Left ventricle myocardium inferior (tissue), 1 donor: ENCODE measurements at regions not wholly inside any gene's neighbourhood (a gene's known extent, or its start where the extent isn't known, plus 50 kb on each side); places are given as distances from the start of the nearest gene placed in this dataset.

Experiments used
- DNase-seq: peaks from one replicate; pipeline ENCODE4 v3.0.0-alpha.2; 2020
- H3K27ac ChIP-seq: fragments of 200-600 bp; replicated peaks from 2 replicates; pipeline ENCODE4 v1.8.0; 2021
- H3K27me3 ChIP-seq: fragments of 200-600 bp; 2 replicates; pipeline ENCODE4 v1.8.0; 2021; ENCODE audit warnings: low read depth
- H3K36me3 ChIP-seq: fragments of 200-600 bp; 2 replicates; pipeline ENCODE4 v1.8.0; 2021
- H3K4me1 ChIP-seq: fragments of 200-600 bp; 2 replicates; pipeline ENCODE4 v1.8.0; 2021
- H3K4me3 ChIP-seq: fragments of 200-600 bp; 2 replicates; pipeline ENCODE4 v1.8.0; 2021; ENCODE audit warnings: mild to moderate bottlenecking, moderate library complexity
- H3K9me3 ChIP-seq: fragments of 200-600 bp; replicated peaks from 2 replicates; pipeline ENCODE4 v1.8.0; 2021
- intact Hi-C: fragments of 100-400 bp; cut with micrococcal nuclease; formaldehyde crosslinking; loops from one replicate; pipeline ENCODE4 v1.11.0; 2022
- TF ChIP-seq, protein P1 (sequence below): fragments of 200-600 bp; IDR thresholded peaks from 2 replicates; pipeline ENCODE4 v1.8.0; 2021; ENCODE audit warnings: antibody characterized with exemption, mild to moderate bottlenecking, borderline replicate concordance
- donor health status: DM: no; HTN: yes; CAD: no; lungs with severe emphysema.

DNA sequence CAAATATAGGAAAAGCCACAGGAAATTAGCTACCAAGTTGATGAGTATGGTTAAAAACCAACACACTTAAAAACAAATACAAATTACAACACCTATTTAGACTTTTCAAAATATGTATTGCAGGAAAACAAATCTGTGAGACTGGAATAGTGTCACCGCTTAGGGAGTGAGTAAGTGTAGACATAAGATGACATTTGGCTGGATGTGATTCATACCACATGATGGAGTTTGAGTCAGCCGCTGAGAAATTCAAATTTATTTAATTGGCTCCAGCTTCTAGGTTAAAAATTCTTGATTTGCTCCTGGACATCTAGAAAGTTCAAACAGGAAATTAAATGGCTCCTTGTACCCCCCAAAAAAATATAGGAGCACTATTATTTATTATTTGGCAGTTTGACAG is 531.7 kb downstream of the SLITRK1 start:
- Histone ChIP-seq H3K9me3 (no peaks in the 10 kb centered on the region), H3K36me3 (no peaks in the 10 kb centered on the region), H3K4me1 (no peaks in the 10 kb centered on the region), H3K4me3 (no peak overlapping the region), H3K27ac (no peak overlapping the region), H3K27me3 (no peaks in the 10 kb centered on the region)
- DNase-seq, result no peak
- intact Hi-C loops, result no loop called here
- TF ChIP-seq, protein P1, sequence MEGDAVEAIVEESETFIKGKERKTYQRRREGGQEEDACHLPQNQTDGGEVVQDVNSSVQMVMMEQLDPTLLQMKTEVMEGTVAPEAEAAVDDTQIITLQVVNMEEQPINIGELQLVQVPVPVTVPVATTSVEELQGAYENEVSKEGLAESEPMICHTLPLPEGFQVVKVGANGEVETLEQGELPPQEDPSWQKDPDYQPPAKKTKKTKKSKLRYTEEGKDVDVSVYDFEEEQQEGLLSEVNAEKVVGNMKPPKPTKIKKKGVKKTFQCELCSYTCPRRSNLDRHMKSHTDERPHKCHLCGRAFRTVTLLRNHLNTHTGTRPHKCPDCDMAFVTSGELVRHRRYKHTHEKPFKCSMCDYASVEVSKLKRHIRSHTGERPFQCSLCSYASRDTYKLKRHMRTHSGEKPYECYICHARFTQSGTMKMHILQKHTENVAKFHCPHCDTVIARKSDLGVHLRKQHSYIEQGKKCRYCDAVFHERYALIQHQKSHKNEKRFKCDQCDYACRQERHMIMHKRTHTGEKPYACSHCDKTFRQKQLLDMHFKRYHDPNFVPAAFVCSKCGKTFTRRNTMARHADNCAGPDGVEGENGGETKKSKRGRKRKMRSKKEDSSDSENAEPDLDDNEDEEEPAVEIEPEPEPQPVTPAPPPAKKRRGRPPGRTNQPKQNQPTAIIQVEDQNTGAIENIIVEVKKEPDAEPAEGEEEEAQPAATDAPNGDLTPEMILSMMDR, result no peak

DNA sequence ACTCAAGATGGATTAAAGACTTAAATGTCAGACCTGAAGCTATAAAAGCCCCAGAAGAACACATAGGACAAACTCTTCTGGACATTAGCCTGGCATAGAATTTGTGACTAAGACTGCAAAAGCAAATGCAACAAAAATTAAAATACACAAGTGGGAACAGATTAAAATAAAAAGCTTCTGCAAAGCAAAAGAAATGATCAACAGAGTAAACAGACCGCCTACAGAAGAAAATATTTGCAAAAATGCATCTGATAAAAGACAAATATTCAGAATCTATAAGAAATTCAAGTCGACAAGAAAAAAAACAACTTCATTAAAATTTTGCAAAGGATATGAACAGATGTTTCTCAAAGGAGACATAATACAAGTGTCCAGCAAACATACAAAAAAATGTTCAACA is 537.8 kb downstream of the SLITRK1 start:
- TF ChIP-seq, protein P1, result no peak
- Histone ChIP-seq H3K9me3 (peaks cover 12% of the 10 kb centered on the region), H3K27ac (no peak overlapping the region), H3K27me3 (no peaks in the 10 kb centered on the region), H3K4me3 (no peak overlapping the region), H3K4me1 (no peaks in the 10 kb centered on the region), H3K36me3 (no peaks in the 10 kb centered on the region)
- intact Hi-C loops, result no loop called here
- no peak for DNase-seq

DNA sequence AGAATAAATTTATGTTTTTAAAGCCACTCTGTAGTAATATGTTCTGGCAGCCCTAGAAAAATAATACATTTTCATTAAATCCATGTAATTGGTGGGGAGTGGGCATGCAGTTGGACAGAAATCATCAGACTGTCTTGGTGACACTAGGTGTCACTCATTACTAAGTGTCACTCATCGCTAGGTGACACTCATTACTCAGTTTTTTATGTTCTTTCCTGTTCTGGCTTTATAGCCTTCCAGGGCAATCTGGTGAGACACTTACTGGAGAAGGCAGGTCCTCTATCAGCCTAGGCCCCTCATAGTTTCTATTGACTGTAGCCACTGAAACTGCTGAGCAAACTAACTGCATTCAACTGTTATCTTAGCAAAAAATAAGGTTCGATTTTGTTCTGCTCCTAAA is 542.1 kb downstream of the SLITRK1 start:
- Histone ChIP-seq H3K9me3 (peaks cover 12% of the 10 kb centered on the region), H3K27ac (no peak overlapping the region), H3K27me3 (no peaks in the 10 kb centered on the region), H3K4me3 (no peak overlapping the region), H3K36me3 (no peaks in the 10 kb centered on the region), H3K4me1 (no peaks in the 10 kb centered on the region)
- DNase-seq, result no peak
- TF ChIP-seq, protein P1, result no peak
- intact Hi-C loops, result no loop called here

DNA sequence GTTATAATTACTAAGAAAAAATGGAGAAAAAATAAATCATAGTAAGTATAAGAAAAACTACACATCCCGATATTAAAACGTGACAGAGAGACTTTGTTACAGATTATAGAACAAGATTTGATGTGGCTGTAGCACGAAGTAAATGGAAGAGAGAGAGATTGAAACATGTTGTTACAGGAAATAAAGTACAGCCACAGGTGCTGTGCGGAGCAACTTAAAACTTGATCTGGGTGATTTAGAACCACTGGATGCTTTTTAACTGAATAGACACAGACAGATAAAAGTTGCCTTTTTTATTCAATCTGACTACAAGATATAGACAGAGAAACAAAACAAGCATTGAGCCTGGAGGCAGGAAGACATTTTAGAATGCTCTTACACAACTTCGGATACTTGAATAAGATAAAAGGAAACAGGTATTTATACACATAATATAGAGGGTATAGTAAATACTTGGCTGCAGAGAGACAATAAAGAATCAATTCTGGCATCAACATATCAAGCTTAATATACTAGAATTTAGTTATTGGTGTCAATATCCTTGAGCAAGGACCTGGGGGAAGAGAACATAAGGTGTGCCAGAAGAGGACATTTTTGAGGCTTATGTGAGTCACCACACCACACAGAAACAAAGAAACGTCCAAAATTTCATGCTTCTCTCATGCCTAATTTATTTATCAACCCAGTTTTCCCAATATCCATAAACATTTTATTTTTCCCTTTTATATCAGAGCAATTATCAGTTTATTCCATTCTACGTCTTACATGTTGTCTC is 548.5 kb downstream of the SLITRK1 start:
- H3K4me1 ChIP-seq, result no peaks in the 10 kb centered on the region
- no peak overlapping the region for H3K27ac ChIP-seq
- no peak overlapping the region for H3K4me3 ChIP-seq
- TF ChIP-seq, protein P1, result no peak
- H3K36me3 ChIP-seq, result no peaks in the 10 kb centered on the region
- intact Hi-C loops, result no loop called here
- DNase-seq, result no peak
- no peaks in the 10 kb centered on the region for H3K27me3 ChIP-seq
- peaks cover 21% of the 10 kb centered on the region for H3K9me3 ChIP-seq

DNA sequence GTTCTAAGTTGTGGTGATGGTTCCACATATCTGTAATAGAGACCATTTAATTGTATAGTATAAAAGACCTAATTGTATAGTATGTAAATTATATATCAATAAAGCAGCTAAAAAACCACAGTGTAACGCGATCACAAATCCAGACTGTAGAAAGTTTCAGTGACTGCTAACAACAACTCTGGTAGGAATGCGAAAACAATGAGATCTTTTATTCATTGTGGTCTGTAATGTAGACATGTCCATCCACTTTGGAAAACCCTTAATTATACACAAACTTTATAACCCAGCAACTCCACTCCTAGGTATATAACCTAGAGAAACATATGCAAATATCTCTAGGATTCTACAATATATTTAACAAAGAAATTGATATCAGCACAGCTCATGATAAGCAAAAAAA is 549.5 kb downstream of the SLITRK1 start:
- no peak overlapping the region for H3K27ac ChIP-seq
- H3K27me3 ChIP-seq, result no peaks in the 10 kb centered on the region
- TF ChIP-seq, protein P1, result no peak
- H3K4me3 ChIP-seq, result no peak overlapping the region
- H3K36me3 ChIP-seq, result no peaks in the 10 kb centered on the region
- no peaks in the 10 kb centered on the region for H3K4me1 ChIP-seq
- intact Hi-C loops, result no loop called here
- H3K9me3 ChIP-seq, result peaks cover 21% of the 10 kb centered on the region
- DNase-seq, result no peak
